Stimulated activated naive B cell treated with anti-CD40 and anti-IgM and Interleukin-4, amounts not matched to agents 10 μg/mL and 1 μg/mL and 100 μg/mL, for 72 hours (primary cell): ENCODE measurements at regions not wholly inside any gene's neighbourhood (a gene's known extent, or its start where the extent isn't known, plus 50 kb on each side); places are given as distances from the start of the nearest gene placed in this dataset.

Experiments used
- ATAC-seq, 2 donors: fragments of 150-1000 bp; cut with Tn5 transposase; replicated peaks; 2 replicates each; pipeline ENCODE4 v1.10.0; 2021; ENCODE audit warnings: moderate library complexity in 1 of 2
- DNase-seq: peaks from one replicate; pipeline ENCODE4 v3.0.0; 2021
- H3K27ac Mint-ChIP-seq: one replicate; pipeline ENCODE4 v1.8.0; 2022; ENCODE audit warnings: mild to moderate bottlenecking, mixed read lengths
- H3K27me3 Mint-ChIP-seq, 2 donors: one replicate each; pipeline ENCODE4 v1.8.0; 2022; ENCODE audit warnings: mixed read lengths in 2 of 2
- H3K36me3 Mint-ChIP-seq, 2 donors: one replicate each; pipeline ENCODE4 v1.8.0; 2022; ENCODE audit warnings: mixed read lengths in 2 of 2, mild to moderate bottlenecking in 1 of 2
- H3K4me1 Mint-ChIP-seq, 2 donors: one replicate each; pipeline ENCODE4 v1.8.0; 2022; ENCODE audit warnings: mixed read lengths in 2 of 2, mild to moderate bottlenecking in 1 of 2
- H3K4me3 Mint-ChIP-seq, 2 donors: one replicate each; pipeline ENCODE4 v1.8.0; 2022; ENCODE audit warnings: mild to moderate bottlenecking in 2 of 2, mixed read lengths in 2 of 2, moderate library complexity in 1 of 2
- H3K9me3 Mint-ChIP-seq, 2 donors: one replicate each; pipeline ENCODE4 v1.8.0; 2022; ENCODE audit warnings: mixed read lengths in 2 of 2, mild to moderate bottlenecking in 1 of 2

DNA sequence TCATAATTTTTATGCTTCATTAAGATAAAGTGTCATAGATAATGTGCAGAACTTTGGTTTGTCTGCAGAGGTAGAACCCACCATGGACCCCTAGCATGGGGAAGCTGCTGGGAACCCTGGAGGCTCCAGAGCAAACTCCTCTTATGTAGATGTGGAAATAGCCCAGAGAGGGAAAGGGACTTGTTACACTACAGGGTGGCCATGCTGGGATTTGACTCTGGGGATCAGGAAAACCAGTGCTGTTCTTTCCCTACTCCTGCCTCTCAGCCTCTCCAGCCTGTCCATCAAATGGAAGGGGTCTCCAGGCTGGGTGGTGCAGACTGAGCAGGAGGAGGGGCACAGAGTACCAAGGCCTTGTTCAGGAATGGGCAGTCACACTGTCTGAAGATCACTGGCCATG, 54.2 kb downstream of the MSX1 start:
- peaks cover 0 to 2% of the 10 kb centered on the region in 2 donors for H3K4me1 Mint-ChIP-seq
- H3K27me3 Mint-ChIP-seq = peaks cover 4 to 24% of the 10 kb centered on the region in 2 donors
- peaks cover 0 to 7% of the 10 kb centered on the region in 2 donors for H3K36me3 Mint-ChIP-seq
- H3K27ac Mint-ChIP-seq = no peak overlapping the region
- no peak for ATAC-seq
- H3K9me3 Mint-ChIP-seq = peaks cover 13 to 19% of the 10 kb centered on the region in 2 donors
- no peak for DNase-seq
- H3K4me3 Mint-ChIP-seq = no peak overlapping the region

DNA sequence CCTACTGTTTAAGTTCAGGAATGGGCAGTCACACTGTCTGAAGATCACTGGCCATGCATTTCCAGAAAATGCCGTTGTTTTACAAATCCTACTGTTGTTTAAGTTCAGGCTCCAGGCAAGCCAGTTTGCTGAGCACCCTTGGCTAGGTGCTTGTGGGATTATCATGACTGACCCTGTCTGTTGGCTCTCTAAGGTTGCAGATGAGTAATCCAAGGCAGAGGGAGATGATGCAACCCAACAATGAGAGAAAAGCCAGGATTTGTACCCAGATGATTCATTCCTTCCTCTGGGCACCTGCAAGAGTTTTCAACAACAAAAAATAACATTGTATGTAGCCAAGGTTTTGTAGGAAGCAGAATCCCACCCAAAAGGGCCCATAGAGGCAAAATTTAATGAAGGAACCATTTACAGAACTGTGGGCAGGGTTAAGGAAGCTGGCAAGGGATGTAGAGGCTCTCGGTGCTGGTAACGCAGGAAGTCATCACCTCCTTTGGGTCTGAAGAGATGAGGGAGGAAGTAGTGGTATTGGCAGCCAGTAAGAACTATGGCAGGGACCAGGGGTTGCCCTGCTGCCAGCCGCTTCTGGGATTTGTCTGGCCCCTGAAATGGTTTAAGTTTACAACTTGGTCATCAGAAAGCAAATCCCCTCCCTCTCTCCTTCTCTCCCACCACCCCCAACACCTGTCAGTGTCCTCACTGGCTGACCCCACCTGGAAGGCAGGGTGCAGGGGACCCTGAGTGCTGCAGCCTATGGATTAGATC, 54.8 kb downstream of the MSX1 start:
- peaks cover 0 to 2% of the 10 kb centered on the region in 2 donors for H3K4me1 Mint-ChIP-seq
- H3K27me3 Mint-ChIP-seq = peaks cover 4 to 24% of the 10 kb centered on the region in 2 donors
- ATAC-seq = no peak
- H3K4me3 Mint-ChIP-seq = no peak overlapping the region
- H3K9me3 Mint-ChIP-seq = peaks cover 13 to 19% of the 10 kb centered on the region in 2 donors
- H3K27ac Mint-ChIP-seq = no peak overlapping the region
- DNase-seq = no peak
- peaks cover 0 to 7% of the 10 kb centered on the region in 2 donors for H3K36me3 Mint-ChIP-seq

DNA sequence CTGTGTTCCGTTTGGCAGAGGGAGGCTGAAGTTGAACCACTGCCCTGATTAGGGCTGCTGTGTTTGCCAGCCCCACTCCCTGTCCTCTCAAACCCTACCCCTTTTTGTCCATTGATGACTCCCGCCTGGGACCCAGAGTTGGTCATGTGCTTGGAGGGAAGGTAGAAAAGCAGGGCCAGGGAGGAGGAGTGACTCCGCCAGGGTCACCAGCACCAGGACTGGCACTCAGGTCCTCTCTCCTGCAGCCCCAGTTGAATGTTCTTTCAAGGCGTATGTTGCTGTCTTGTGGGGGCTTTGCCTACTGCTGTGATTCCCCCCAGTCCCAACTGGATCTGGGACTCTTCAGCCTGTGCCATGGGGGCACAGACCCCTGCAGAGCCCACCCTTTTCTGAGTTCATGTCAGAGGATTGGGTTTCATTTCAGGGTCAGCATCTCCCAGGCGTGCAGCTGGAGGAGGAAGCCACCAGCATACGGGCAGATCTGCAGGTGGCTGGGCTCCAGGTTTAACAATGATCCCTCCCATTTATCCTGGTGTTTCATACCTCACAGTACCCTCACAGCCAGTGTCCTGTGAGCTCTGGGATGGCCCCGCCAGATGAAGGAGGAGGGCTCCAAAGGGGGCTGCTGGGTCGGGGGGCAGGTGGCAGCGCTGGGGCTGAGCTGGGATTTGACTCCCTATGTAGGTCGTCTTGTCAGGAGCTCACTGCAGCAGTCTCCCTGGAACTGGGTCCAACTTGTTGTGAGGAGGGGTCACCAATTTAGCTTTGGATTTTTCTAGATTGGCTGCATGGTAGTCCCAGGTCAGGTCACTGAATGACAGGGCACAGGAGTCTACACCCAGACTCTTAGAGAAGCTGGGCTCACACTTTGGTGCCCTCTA, 55.7 kb downstream of the MSX1 start:
- DNase-seq = no peak
- Mint-ChIP-seq H3K27me3 (peaks cover 0 to 24% of the 10 kb centered on the region in 2 donors), H3K4me1 (peaks cover 0 to 2% of the 10 kb centered on the region in 2 donors), H3K36me3 (peaks cover 0 to 7% of the 10 kb centered on the region in 2 donors), H3K9me3 (peaks cover 13 to 19% of the 10 kb centered on the region in 2 donors), H3K27ac (no peak overlapping the region), H3K4me3 (no peak overlapping the region)
- ATAC-seq = no peak

DNA sequence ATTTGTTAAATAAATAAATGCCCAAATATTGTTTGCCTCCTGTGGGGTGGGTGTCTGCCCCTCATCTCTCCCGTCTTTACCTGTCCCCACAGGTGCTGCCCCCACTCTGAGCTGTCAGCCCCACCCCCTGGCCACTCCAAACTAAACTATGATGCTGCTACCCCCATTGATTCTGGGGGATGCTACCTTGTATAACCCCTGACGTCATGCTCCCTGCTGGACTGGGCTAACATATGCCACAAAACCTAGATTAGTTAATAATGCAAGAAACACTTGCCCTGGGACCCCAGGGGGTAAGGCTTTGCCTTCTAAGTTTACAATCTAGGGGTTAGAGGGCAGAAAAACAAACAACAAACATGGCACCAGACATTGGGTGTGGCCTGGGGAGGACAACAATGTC, 58.6 kb downstream of the MSX1 start:
- Mint-ChIP-seq H3K9me3 (peaks cover 9 to 13% of the 10 kb centered on the region in 2 donors), H3K27ac (no peak overlapping the region), H3K27me3 (peaks cover 9 to 19% of the 10 kb centered on the region in 2 donors), H3K4me3 (no peak overlapping the region), H3K4me1 (peaks cover 2 to 16% of the 10 kb centered on the region in 2 donors), H3K36me3 (peaks cover 0 to 7% of the 10 kb centered on the region in 2 donors)
- DNase-seq = no peak
- ATAC-seq = no peak

DNA sequence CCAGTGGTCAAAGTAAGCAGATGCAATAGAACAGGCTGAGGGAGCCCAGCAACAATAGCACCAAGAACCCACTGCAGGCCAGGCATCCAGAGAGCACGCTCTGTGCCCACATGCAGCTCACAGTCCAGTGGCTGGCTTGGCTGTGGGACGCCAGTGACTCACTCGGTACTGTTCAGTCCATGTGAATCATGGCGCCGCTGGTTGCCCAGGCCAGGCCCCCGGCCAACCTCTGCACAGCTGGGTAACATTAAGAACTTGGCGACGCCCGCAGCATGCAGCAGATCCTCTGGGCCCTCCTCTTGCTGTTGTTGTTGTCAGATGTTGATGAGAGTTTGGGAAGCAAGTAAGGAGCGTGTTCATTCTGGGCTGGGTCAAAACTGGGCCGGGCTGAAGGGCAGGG, 60.5 kb downstream of the MSX1 start:
- DNase-seq (no peak), ATAC-seq (no peak)
- no peak overlapping the region for H3K27ac Mint-ChIP-seq

DNA sequence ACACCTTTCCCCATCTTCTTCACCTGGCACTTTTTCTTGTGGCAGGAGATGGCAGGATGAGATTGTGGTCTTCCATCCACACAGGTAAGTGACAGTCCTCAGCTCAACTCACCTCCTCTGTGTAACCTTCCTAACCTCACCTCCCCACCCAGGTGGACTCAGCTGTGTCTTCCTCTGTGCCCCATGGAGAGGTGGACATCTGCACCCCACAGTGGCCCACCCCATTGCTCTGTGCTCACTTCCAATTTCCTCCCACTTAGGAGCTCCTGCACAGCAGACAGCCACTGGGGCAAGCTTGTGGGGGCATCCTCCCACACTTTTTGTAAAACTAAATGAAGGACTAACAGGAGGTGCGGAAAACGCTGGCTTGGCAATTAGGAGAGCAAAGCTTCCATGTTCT, 61.6 kb downstream of the MSX1 start:
- Mint-ChIP-seq H3K9me3 (peaks cover 9 to 17% of the 10 kb centered on the region in 2 donors), H3K27me3 (peaks cover 5 to 13% of the 10 kb centered on the region in 2 donors), H3K4me3 (no peak overlapping the region), H3K4me1 (peaks cover 4 to 24% of the 10 kb centered on the region in 2 donors), H3K36me3 (peaks cover 3 to 11% of the 10 kb centered on the region in 2 donors), H3K27ac (no peak overlapping the region)
- DNase-seq (no peak), ATAC-seq (no peak)

More for the DNA sequence above, 60.5 kb downstream of the MSX1 start:
- Mint-ChIP-seq H3K36me3 (peaks cover 1 to 11% of the 10 kb centered on the region in 2 donors), H3K27me3 (peaks cover 13 to 14% of the 10 kb centered on the region in 2 donors), H3K4me1 (peaks cover 4 to 24% of the 10 kb centered on the region in 2 donors), H3K9me3 (peaks cover 9 to 17% of the 10 kb centered on the region in 2 donors), H3K4me3 (no peak overlapping the region)

DNA sequence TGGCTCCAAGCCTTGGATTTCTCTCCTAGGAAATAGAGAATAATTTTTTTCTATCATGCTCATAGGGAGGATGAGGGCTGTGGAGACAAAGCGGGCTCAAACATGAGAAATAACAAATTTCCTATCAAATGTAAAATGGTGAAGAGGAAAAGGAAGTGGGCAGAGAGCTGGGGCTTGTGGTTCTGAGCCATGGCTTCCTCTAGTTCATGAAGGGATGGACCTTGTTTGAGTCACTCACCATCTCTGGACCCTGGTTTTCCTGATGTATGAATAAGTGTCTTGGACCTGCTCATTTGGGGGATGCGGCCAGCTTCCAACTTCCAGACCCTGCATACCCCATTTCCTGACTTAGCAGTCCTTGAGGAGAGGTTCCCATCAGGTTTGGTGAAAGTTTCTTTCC, 63.0 kb downstream of the MSX1 start:
- ATAC-seq (no peak), DNase-seq (no peak)
- H3K27me3 Mint-ChIP-seq = peaks cover 0 to 13% of the 10 kb centered on the region in 2 donors
- peaks cover 3 to 9% of the 10 kb centered on the region in 2 donors for H3K36me3 Mint-ChIP-seq
- H3K4me3 Mint-ChIP-seq = no peak overlapping the region
- H3K4me1 Mint-ChIP-seq = peaks cover 7 to 29% of the 10 kb centered on the region in 2 donors
- peaks cover 6 to 12% of the 10 kb centered on the region in 2 donors for H3K9me3 Mint-ChIP-seq
- no peak overlapping the region for H3K27ac Mint-ChIP-seq

DNA sequence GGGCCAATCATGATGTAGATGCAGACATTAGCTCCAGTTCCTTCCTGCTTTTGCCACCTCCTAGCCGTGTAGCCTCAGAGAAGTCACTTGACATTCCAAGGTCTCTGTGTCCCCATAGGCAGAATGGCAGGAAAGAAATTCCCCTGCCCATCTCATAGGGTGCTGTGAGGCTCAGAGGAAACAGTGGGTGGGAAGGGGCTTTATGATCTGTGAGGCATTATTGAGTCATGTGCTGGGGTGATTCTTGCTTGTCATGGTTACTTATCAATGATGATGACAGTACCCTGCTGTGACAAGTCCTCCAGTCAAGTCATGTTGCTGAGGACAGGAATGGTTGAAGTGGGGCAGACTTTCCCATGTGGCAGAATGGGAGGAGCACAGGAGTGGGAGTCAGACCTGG, 63.7 kb downstream of the MSX1 start:
- peaks cover 5 to 36% of the 10 kb centered on the region in 2 donors for H3K4me1 Mint-ChIP-seq
- H3K36me3 Mint-ChIP-seq = peaks cover 3 to 4% of the 10 kb centered on the region in 2 donors
- H3K27ac Mint-ChIP-seq = no peak overlapping the region
- no peak for DNase-seq
- ATAC-seq = peak in 1 of 2 donors; percentile 54
- H3K27me3 Mint-ChIP-seq = peaks cover 0 to 13% of the 10 kb centered on the region in 2 donors
- peaks cover under 1 to 11% of the 10 kb centered on the region in 2 donors for H3K9me3 Mint-ChIP-seq
- no peak overlapping the region for H3K4me3 Mint-ChIP-seq

DNA sequence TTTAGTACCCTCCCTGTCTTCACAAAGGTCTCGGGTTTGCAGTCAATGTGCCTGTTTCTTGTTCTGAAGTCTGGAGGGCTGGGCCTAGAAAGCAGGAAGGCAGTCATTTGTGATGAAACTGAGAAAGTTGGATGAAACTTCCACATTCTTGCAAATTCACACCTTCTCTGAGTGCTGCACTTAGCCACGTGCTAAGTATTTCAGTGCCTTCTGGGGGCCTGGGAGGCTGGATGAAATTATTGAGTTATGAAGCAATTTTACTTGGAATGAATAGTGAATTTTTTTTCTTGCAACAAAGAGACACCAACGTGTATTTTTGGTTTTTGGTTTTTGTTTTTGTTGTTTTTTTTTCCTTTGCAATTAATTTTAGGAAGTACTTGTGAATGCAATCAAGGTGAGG, 71.2 kb downstream of the MSX1 start:
- no peak overlapping the region for H3K4me3 Mint-ChIP-seq
- H3K9me3 Mint-ChIP-seq = peaks cover 3 to 8% of the 10 kb centered on the region in 2 donors
- peaks cover 0 to 4% of the 10 kb centered on the region in 2 donors for H3K27me3 Mint-ChIP-seq
- peaks cover 10 to 23% of the 10 kb centered on the region in 2 donors for H3K4me1 Mint-ChIP-seq
- H3K27ac Mint-ChIP-seq = no peak overlapping the region
- no peak for DNase-seq
- H3K36me3 Mint-ChIP-seq = peaks cover 0 to 2% of the 10 kb centered on the region in 2 donors
- no peak for ATAC-seq

DNA sequence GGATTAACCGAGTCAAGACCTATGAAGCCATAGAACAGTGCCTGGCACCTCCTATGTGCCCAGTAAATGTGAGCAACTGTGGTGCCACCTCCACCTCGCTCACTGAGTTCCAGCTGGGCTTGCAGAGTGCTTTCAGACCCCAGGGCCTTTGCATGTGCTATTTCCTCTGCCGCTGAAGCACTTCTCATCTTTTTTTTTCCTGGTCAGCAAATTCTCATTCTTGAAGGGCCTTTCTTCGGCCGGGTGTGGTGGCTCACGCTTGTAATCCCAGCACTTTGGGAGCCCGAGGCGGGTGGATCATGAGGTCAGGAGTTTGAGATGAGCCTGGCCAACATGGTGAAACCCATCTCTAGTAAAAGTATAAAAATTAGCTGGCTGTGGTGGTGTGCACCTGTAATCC, 76.5 kb downstream of the MSX1 start:
- Mint-ChIP-seq H3K36me3 (no peaks in the 10 kb centered on the region), H3K27ac (no peak overlapping the region), H3K4me3 (no peak overlapping the region), H3K9me3 (peaks cover 0 to 1% of the 10 kb centered on the region in 2 donors), H3K4me1 (peaks cover 6 to 14% of the 10 kb centered on the region in 2 donors), H3K27me3 (peaks cover 0 to 10% of the 10 kb centered on the region in 2 donors)
- DNase-seq (no peak), ATAC-seq (no peak)

DNA sequence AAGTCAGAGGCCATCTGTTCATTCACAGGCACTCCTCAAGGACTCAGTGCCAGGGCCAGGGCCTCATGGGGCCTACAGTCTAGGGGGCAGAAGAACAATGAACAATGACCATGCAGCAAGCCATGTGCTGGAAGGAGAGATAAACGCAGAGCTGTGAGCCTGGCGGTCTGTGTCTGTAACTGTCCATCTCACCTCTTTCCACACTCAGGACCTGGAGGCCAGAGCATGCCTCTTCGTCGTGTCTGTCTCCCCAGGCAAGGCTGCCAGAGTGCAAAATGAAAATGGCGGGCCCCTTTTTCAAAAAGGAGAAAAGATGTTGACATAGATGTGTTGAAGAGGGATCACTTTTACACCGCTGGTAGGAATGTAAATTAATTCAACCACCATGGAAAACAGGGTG, 78.5 kb downstream of the MSX1 start:
- ATAC-seq (no peak), DNase-seq (no peak)
- Mint-ChIP-seq H3K4me1 (peaks cover 12 to 27% of the 10 kb centered on the region in 2 donors), H3K27ac (no peak overlapping the region), H3K9me3 (peaks cover 0 to 1% of the 10 kb centered on the region in 2 donors), H3K27me3 (peaks cover 0 to 10% of the 10 kb centered on the region in 2 donors), H3K36me3 (no peaks in the 10 kb centered on the region), H3K4me3 (no peak overlapping the region)

DNA sequence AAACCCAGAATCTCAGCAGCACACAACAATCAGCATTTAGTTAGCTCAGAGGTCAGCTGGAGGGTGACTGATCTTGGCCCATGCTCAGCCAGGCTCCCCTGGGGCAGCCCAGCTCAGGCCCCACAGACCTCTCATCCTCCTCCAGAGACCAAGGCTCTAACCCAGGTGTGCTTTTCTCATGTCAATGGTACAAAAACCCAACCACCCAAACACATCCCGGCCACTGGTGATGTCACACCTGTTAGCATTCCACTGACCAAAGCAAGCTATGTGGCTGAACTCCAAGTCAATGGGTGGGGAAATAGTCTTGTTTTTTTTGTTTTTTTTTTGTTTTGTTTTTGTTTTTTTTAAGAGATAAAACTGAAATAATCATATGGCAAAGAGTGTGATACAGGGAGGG, 77.5 kb downstream of the CYTL1 start:
- Mint-ChIP-seq H3K4me1 (peaks cover 30 to 59% of the 10 kb centered on the region in 2 donors), H3K36me3 (peaks cover 8% of the 10 kb centered on the region in 2 donors), H3K27ac (no peak overlapping the region), H3K9me3 (peaks cover 9 to 14% of the 10 kb centered on the region in 2 donors), H3K4me3 (no peak overlapping the region), H3K27me3 (peaks cover 0 to 6% of the 10 kb centered on the region in 2 donors)
- DNase-seq (no peak), ATAC-seq (no peak)

DNA sequence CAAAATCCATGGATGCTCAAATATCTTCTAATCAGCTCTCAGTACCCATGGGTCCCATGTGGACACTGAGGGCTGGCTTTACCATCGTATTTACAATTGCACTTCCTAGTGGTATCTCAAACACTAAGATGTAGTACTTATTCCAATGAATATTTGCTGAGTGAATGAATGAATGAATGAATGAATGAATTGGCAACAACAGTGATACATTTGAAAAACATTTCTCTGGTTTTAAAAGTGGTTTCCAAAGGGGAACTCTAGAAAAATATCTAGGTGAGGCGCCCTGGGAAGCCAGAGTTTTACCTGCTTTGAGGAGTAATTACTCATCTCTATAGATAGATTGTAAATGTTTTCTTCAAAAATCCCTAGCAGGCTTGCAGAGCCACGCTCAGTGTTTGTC, 76.6 kb downstream of the CYTL1 start:
- Mint-ChIP-seq H3K4me3 (no peak overlapping the region), H3K9me3 (peaks cover 9 to 14% of the 10 kb centered on the region in 2 donors), H3K4me1 (peaks cover 30 to 59% of the 10 kb centered on the region in 2 donors), H3K36me3 (peaks cover 8% of the 10 kb centered on the region in 2 donors), H3K27me3 (peaks cover 0 to 6% of the 10 kb centered on the region in 2 donors), H3K27ac (no peak overlapping the region)
- DNase-seq (no peak), ATAC-seq (no peak)

DNA sequence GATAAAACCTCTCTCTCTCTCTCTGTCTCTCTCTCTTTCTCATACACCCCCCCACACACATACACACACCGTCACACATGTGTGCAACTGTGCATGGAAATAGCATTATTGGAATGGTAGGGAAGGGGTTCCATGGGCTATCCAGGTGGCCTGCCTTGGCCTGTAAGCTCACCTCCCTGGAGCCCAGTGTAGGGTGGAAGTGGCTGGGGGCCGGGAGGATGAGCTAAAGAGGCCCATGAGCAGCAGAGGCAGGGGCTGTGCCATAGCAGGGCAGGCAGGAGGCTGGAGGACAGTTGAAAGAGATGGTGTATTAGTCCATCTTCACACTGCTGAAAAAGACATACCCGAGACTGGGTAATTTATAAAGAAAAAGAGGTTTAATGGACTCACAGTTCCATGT, 74.2 kb downstream of the CYTL1 start:
- Mint-ChIP-seq H3K27me3 (peaks cover 0 to 4% of the 10 kb centered on the region in 2 donors), H3K36me3 (peaks cover 8% of the 10 kb centered on the region in 2 donors), H3K27ac (peak overlapping the region; percentile 31), H3K9me3 (peaks cover 8 to 14% of the 10 kb centered on the region in 2 donors), H3K4me3 (no peak overlapping the region), H3K4me1 (peaks cover 31 to 51% of the 10 kb centered on the region in 2 donors)
- ATAC-seq = no peak
- no peak for DNase-seq
